Stimulated activated CD4-positive, alpha-beta T cell treated with anti-CD3 and anti-CD28 coated beads, Interleukin-2, amount 100 ng/mL, for 24 hours (primary cell): ENCODE measurements at regions not wholly inside any gene's neighbourhood (a gene's known extent, or its start where the extent isn't known, plus 50 kb on each side); places are given as distances from the start of the nearest gene placed in this dataset.

Experiments
- DNase-seq, 2 donors: peaks; one replicate each; pipeline ENCODE4 v3.0.0-alpha.2; 2020

GRCh38 chr1:208648146-208648545 lies 404.0 kb upstream of the PLXNA2 start:
- no peak for DNase-seq

GRCh38 chr1:208652296-208653160 lies 408.3 kb upstream of the PLXNA2 start:
- peak; percentile 19 to 26 for DNase-seq

GRCh38 chr1:208653426-208653825 lies 409.2 kb upstream of the PLXNA2 start:
- no peak for DNase-seq

GRCh38 chr1:208654241-208654640 lies 410.1 kb upstream of the PLXNA2 start:
- no peak for DNase-seq

GRCh38 chr1:208665936-208666335 lies 421.8 kb upstream of the PLXNA2 start:
- DNase-seq = no peak

- no peak for DNase-seq
Observed at GRCh38 chr1:208668991-208669390, 424.8 kb upstream of the PLXNA2 start.

- DNase-seq = no peak
Observed at GRCh38 chr1:208670778-208671177, 426.6 kb upstream of the PLXNA2 start.

GRCh38 chr1:208681878-208682663 lies 437.9 kb upstream of the PLXNA2 start:
- no peak for DNase-seq

GRCh38 chr1:208682664-208683013 lies 438.5 kb upstream of the PLXNA2 start:
- no peak for DNase-seq

GRCh38 chr1:208683141-208683540 lies 439.0 kb upstream of the PLXNA2 start:
- DNase-seq = no peak

GRCh38 chr1:208684192-208684591 lies 440.0 kb upstream of the PLXNA2 start:
- DNase-seq = no peak

- no peak for DNase-seq
Observed at GRCh38 chr1:208686592-208686991, 442.4 kb upstream of the PLXNA2 start.

- DNase-seq = no peak
Observed at GRCh38 chr1:208688656-208689315, 444.6 kb upstream of the PLXNA2 start.

GRCh38 chr1:208691012-208691411 lies 446.8 kb upstream of the PLXNA2 start:
- DNase-seq = no peak

- no peak for DNase-seq
Observed at GRCh38 chr1:208709981-208710380, 465.8 kb upstream of the PLXNA2 start.

GRCh38 chr1:208714323-208714722 lies 470.1 kb upstream of the PLXNA2 start:
- no peak for DNase-seq

- no peak for DNase-seq
Observed at GRCh38 chr1:208717525-208717924, 473.3 kb upstream of the PLXNA2 start.

GRCh38 chr1:208722592-208722991 lies 478.4 kb upstream of the PLXNA2 start:
- no peak for DNase-seq

- no peak for DNase-seq
Observed at GRCh38 chr1:208724079-208724478, 479.9 kb upstream of the PLXNA2 start.

- no peak for DNase-seq
Observed at GRCh38 chr1:208728815-208729214, 484.6 kb upstream of the PLXNA2 start.

GRCh38 chr1:208731981-208732821 lies 488.0 kb upstream of the PLXNA2 start:
- no peak for DNase-seq

GRCh38 chr1:208737161-208737560 lies 493.0 kb upstream of the PLXNA2 start:
- DNase-seq = no peak

- no peak for DNase-seq
Observed at GRCh38 chr1:208737922-208738321, 493.7 kb upstream of the PLXNA2 start.
